ENCODE measurements at regions not wholly inside any gene's neighbourhood (a gene's known extent, or its start where the extent isn't known, plus 50 kb on each side); places are given as distances from the start of the nearest gene placed in this dataset.

GRCh38 chr4:58274553-58274952 is 1164.4 kb upstream of the IGFBP7 start:
- Mint-ChIP-seq H3K4me3 (ENCODE audit: unreplicated experiment) (no peak overlapping the region), H3K36me3 (ENCODE audit: insufficient read depth, unreplicated experiment) (no peaks in the 10 kb centered on the region), H3K9me3 (ENCODE audit: unreplicated experiment) (no peaks in the 10 kb centered on the region), H3K27ac (ENCODE audit: unreplicated experiment) (no peak overlapping the region), H3K4me1 (ENCODE audit: low read depth, unreplicated experiment) (no peaks in the 10 kb centered on the region), H3K27me3 (ENCODE audit: insufficient read depth, unreplicated experiment) (no peaks in the 10 kb centered on the region)
- no peak for DNase-seq
- POLR2A ChIA-PET: no interaction called here
- Histone ChIP-seq H3K9me3 (no peaks in the 10 kb centered on the region), H3K27me3 (replicated peaks; ENCODE audit: control insufficient read depth, insufficient read depth, low read length) (no peaks in the 10 kb centered on the region), H3K36me3 (ENCODE audit: control insufficient read depth, insufficient read depth, low read length) (no peaks in the 10 kb centered on the region), H3K4me3 (ENCODE audit: low read depth, low read length) (no peak overlapping the region), H3K4me1 (no peaks in the 10 kb centered on the region)
- CTCF ChIA-PET: no interaction called here
- intact Hi-C loops (cut with micrococcal nuclease; ENCODE audit: unreplicated experiment): no loop called here
- no TSS peak for BruUV-seq (replicated peaks)
- TF ChIP-seq, protein P1, sequence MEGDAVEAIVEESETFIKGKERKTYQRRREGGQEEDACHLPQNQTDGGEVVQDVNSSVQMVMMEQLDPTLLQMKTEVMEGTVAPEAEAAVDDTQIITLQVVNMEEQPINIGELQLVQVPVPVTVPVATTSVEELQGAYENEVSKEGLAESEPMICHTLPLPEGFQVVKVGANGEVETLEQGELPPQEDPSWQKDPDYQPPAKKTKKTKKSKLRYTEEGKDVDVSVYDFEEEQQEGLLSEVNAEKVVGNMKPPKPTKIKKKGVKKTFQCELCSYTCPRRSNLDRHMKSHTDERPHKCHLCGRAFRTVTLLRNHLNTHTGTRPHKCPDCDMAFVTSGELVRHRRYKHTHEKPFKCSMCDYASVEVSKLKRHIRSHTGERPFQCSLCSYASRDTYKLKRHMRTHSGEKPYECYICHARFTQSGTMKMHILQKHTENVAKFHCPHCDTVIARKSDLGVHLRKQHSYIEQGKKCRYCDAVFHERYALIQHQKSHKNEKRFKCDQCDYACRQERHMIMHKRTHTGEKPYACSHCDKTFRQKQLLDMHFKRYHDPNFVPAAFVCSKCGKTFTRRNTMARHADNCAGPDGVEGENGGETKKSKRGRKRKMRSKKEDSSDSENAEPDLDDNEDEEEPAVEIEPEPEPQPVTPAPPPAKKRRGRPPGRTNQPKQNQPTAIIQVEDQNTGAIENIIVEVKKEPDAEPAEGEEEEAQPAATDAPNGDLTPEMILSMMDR (IDR thresholded peaks at IDR 0.05; ENCODE audit: insufficient read depth in 1 of 2, low read depth in 1 of 2, low read length in 1 of 2, severe bottlenecking in 1 of 2, unreplicated experiment in 1 of 2): no peak

DNA sequence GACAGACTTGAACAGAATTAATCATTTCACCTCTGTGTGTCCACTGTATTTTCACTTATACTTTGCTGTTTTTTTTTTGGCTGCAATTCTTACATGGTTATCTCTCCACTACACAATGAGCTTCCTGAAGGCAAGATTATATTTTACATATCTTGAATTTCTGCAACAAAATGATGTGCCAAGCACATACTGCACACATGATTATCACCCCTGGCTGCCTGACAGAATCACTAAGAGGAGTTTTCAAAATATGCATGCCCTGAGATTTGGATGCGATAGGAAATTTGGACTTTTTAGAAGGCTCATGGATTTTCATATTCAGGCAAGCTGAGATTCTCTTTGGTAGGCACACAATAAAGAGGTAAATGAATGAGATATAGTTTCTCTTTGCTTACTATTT is 1162.1 kb upstream of the IGFBP7 start:
- H3K27me3 Mint-ChIP-seq (ENCODE audit: insufficient read depth, unreplicated experiment): no peaks in the 10 kb centered on the region
- TF ChIP-seq, protein P1 (IDR thresholded peaks at IDR 0.05; ENCODE audit: insufficient read depth in 1 of 2, low read depth in 1 of 2, low read length in 1 of 2, severe bottlenecking in 1 of 2, unreplicated experiment in 1 of 2): no peak
- no peak for DNase-seq
- no peak overlapping the region for H3K4me3 ChIP-seq (ENCODE audit: low read depth, low read length)
- no peaks in the 10 kb centered on the region for H3K9me3 ChIP-seq
- no peaks in the 10 kb centered on the region for H3K4me1 Mint-ChIP-seq (ENCODE audit: low read depth, unreplicated experiment)
- no peaks in the 10 kb centered on the region for H3K4me1 ChIP-seq
- no peaks in the 10 kb centered on the region for H3K36me3 ChIP-seq (ENCODE audit: control insufficient read depth, insufficient read depth, low read length)
- no peaks in the 10 kb centered on the region for H3K27me3 ChIP-seq (replicated peaks; ENCODE audit: control insufficient read depth, insufficient read depth, low read length)
- ChIA-PET CTCF (no interaction called here), POLR2A (no interaction called here)
- peaks cover 12% of the 10 kb centered on the region for H3K9me3 Mint-ChIP-seq (ENCODE audit: unreplicated experiment)
- no peaks in the 10 kb centered on the region for H3K36me3 Mint-ChIP-seq (ENCODE audit: insufficient read depth, unreplicated experiment)
- intact Hi-C loops (cut with micrococcal nuclease; ENCODE audit: unreplicated experiment): no loop called here
- no peak overlapping the region for H3K4me3 Mint-ChIP-seq (ENCODE audit: unreplicated experiment)
- H3K27ac Mint-ChIP-seq (ENCODE audit: unreplicated experiment): no peak overlapping the region
- BruUV-seq (replicated peaks): no TSS peak

DNA sequence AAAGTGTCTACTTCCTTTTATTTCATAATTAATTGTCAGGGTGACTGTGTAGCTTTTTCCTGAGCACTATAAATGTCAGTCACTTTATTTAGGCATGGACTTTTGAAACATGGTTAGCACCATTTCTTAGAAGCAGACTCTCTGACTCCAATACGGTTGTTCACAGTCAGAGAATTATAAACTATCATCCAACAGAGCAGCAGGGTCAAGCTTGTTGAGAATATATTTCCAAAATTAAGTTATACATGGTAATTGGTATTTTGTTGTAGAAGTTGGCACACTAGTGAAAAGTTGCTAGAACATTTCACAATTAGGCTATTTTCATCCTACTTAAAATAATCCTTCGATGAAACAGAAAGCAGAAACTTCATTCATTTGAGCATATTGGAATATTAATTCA is 1155.5 kb upstream of the IGFBP7 start:
- Mint-ChIP-seq H3K4me1 (ENCODE audit: low read depth, unreplicated experiment) (no peaks in the 10 kb centered on the region), H3K27me3 (ENCODE audit: insufficient read depth, unreplicated experiment) (no peaks in the 10 kb centered on the region), H3K4me3 (ENCODE audit: unreplicated experiment) (no peak overlapping the region), H3K9me3 (ENCODE audit: unreplicated experiment) (peaks cover 12% of the 10 kb centered on the region), H3K36me3 (ENCODE audit: insufficient read depth, unreplicated experiment) (no peaks in the 10 kb centered on the region), H3K27ac (ENCODE audit: unreplicated experiment) (no peak overlapping the region)
- POLR2A ChIA-PET: no interaction called here
- H3K9me3 ChIP-seq: no peaks in the 10 kb centered on the region
- H3K4me1 ChIP-seq: no peaks in the 10 kb centered on the region
- TF ChIP-seq, protein P1 (IDR thresholded peaks at IDR 0.05; ENCODE audit: insufficient read depth in 1 of 2, low read depth in 1 of 2, low read length in 1 of 2, severe bottlenecking in 1 of 2, unreplicated experiment in 1 of 2): no peak
- intact Hi-C loops (cut with micrococcal nuclease; ENCODE audit: unreplicated experiment): no loop called here
- H3K36me3 ChIP-seq (ENCODE audit: control insufficient read depth, insufficient read depth, low read length): no peaks in the 10 kb centered on the region
- DNase-seq: no peak
- CTCF ChIA-PET: no interaction called here
- no peak overlapping the region for H3K4me3 ChIP-seq (ENCODE audit: low read depth, low read length)
- no TSS peak for BruUV-seq (replicated peaks)
- H3K27me3 ChIP-seq (replicated peaks; ENCODE audit: control insufficient read depth, insufficient read depth, low read length): no peaks in the 10 kb centered on the region

All from Caco-2 (cell line).